ENCODE measurements at regions not wholly inside any gene's neighbourhood (a gene's known extent, or its start where the extent isn't known, plus 50 kb on each side); places are given as distances from the start of the nearest gene placed in this dataset.

- DNase-seq (ENCODE audit: low read depth, low spot score), result no peak
- in situ Hi-C loops (cut with HindIII; ENCODE audit: low pct_unique_long_range_greater_than_20kb, low sequenced_read_pairs), result no loop called here
These were observed 127.5 kb upstream of the POU5F2 start for GRCh38 chr5:93868851-93869250.

GRCh38 chr5:93850311-93850710 is 108.9 kb upstream of the POU5F2 start:
- DNase-seq (ENCODE audit: low read depth, low spot score), result no peak
- in situ Hi-C loops (cut with HindIII; ENCODE audit: low pct_unique_long_range_greater_than_20kb, low sequenced_read_pairs), result no loop called here

GRCh38 chr5:93845376-93845775 is 104.0 kb upstream of the POU5F2 start:
- in situ Hi-C loops (cut with HindIII; ENCODE audit: low pct_unique_long_range_greater_than_20kb, low sequenced_read_pairs), result no loop called here
- DNase-seq (ENCODE audit: low read depth, low spot score), result no peak

DNA sequence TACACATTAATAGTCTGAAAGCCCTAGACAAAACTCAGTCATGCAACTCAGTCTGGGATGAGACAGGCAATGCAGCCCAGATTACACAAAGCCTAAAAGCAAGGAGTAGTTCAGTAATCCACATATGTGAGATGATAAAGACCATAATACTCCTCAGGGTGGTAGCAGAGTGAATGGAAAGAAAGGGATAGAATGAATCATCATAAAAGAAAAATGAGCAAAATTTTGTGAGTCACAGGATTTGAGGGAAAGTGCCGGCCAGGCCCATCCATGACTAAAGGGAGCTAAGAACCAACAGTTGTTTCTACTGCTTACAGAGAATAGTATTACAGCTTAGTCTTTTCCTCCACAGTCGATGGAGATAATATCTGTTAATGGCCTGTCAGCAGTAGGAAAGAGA is 90.0 kb upstream of the POU5F2 start:
- in situ Hi-C loops (cut with HindIII; ENCODE audit: low pct_unique_long_range_greater_than_20kb, low sequenced_read_pairs), result no loop called here

DNA sequence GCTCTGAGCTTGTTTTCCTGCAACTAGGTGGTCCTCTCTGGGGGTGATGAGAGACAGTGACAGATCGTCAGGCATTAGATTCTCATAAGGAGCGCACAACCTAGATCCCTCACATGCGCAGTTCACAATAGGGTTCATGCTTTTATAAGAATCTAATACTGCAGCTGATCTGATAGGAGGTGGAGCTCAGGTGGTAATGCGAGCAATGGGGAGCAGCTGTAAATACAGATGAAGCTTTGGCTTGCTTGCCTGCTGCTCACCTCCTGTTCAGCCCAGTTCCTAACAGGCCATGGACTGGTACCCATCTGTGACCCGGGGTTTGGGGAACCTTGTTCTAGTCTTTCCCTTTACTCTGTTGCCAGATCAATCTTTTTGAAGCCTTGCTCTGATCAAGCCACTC is 89.5 kb upstream of the POU5F2 start:
- in situ Hi-C loops (cut with HindIII; ENCODE audit: low pct_unique_long_range_greater_than_20kb, low sequenced_read_pairs), result no loop called here
- DNase-seq (ENCODE audit: low read depth, low spot score), result no peak

More for the DNA sequence above, 90.0 kb upstream of the POU5F2 start:
- DNase-seq (ENCODE audit: low read depth, low spot score), result no peak

GRCh38 chr5:93829346-93829745 is 87.9 kb upstream of the POU5F2 start:
- no peak for DNase-seq (ENCODE audit: low read depth, low spot score)
- in situ Hi-C loops (cut with HindIII; ENCODE audit: low pct_unique_long_range_greater_than_20kb, low sequenced_read_pairs), result no loop called here

DNA sequence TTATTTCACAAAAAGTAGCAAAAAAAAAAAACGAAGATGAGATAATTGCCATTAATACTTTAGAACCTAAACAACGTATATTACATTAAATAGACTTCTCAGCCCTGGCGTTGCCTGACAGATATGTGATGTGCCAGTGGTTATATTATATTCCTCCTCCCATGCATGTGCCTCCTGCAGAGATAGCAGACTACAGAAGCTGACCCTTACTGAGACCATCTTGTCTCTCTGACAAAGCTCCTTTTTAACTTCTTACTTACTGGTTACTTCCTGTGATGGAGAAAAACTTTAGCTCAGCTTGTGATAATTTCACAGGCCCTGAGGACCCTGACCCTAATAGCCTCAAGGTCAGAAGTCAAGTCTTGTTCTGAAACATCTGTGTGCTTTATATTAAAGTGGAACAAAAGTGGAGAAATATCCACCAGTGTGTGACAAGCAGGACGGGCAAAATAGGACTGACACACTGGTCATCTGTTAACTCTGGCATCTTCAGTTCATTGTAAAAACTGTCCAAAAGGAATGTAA is 80.6 kb upstream of the POU5F2 start:
- DNase-seq (ENCODE audit: low read depth, low spot score), result no peak
- in situ Hi-C loops (cut with HindIII; ENCODE audit: low pct_unique_long_range_greater_than_20kb, low sequenced_read_pairs), result loop anchor here (25.0 kb wide), 1 partner anchor 210 kb away; no protein-coding TSS in a partner anchor

DNA sequence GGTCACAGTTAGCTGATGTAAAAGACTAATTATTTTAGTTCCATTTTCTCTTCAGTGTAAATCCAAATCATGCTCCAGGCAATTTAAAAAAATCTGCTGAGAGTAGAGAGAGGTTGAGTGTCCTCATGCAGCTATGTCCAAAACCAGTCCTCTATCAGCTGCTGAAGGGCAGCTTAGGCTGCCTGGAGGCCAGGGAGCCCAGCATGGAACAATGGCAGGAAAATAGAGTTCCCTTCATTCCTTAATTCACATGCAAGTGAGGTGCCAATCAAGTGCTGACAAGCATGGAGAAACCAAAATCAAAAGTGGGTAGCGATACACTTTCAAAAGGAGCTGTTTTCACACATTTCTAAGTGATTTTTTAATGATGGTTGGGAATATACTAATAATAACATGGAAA is 78.3 kb upstream of the POU5F2 start:
- in situ Hi-C loops (cut with HindIII; ENCODE audit: low pct_unique_long_range_greater_than_20kb, low sequenced_read_pairs), result loop anchor here (25.0 kb wide), 1 partner anchor 207 kb away; no protein-coding TSS in a partner anchor
- DNase-seq (ENCODE audit: low read depth, low spot score), result no peak

GRCh38 chr5:93810780-93811179 is 69.4 kb upstream of the POU5F2 start:
- in situ Hi-C loops (cut with HindIII; ENCODE audit: low pct_unique_long_range_greater_than_20kb, low sequenced_read_pairs), result loop anchor here (25.0 kb wide), 1 partner anchor 198 kb away; no protein-coding TSS in a partner anchor
- DNase-seq (ENCODE audit: low read depth, low spot score), result no peak

DNA sequence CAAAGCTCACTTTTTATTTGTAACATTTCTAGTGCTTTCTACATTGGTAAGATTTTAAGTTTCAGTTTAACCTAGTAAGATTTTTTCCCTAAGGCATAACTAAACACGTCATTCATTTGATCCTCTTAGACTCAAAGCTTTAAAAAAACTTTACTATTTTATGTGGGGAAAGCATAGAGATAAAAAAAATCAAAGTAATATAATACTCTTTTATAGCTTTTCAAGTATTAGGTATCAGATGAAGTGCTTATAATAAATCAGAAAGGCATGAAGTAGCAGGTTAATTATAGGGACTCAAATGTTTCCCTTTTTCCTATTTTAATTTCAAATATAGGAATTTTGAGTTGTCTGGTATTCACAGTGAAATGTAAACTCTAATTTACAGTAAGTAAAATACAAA is 68.0 kb upstream of the POU5F2 start:
- no peak for DNase-seq (ENCODE audit: low read depth, low spot score)
- in situ Hi-C loops (cut with HindIII; ENCODE audit: low pct_unique_long_range_greater_than_20kb, low sequenced_read_pairs), result loop anchor here (25.0 kb wide), 1 partner anchor 197 kb away; no protein-coding TSS in a partner anchor

DNA sequence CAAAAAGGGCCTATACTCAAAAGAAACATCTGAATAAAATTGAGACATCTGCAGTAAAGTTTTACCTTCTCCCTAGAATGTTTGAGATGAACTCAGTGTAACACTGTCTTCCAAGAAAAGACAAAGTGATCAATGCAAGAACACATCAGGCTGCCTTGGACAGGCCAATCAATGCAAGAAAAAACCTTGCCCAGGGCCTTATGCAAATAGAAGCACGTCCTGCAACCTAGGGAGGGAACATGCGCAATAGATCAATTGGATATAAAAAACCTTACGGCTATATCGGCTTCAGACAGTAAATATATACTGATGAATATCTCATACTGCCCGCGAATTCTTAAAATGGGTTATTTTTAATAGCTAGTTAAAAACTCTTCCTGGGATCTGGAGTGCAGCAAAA is 66.4 kb upstream of the POU5F2 start:
- no peak for DNase-seq (ENCODE audit: low read depth, low spot score)
- in situ Hi-C loops (cut with HindIII; ENCODE audit: low pct_unique_long_range_greater_than_20kb, low sequenced_read_pairs), result loop anchor here (25.0 kb wide), 1 partner anchor 196 kb away; no protein-coding TSS in a partner anchor

GRCh38 chr5:93805616-93806379 is 64.4 kb upstream of the POU5F2 start:
- in situ Hi-C loops (cut with HindIII; ENCODE audit: low pct_unique_long_range_greater_than_20kb, low sequenced_read_pairs), result loop anchor here (25.0 kb wide), 1 partner anchor 193 kb away; no protein-coding TSS in a partner anchor
- no peak for DNase-seq (ENCODE audit: low read depth, low spot score)

DNA sequence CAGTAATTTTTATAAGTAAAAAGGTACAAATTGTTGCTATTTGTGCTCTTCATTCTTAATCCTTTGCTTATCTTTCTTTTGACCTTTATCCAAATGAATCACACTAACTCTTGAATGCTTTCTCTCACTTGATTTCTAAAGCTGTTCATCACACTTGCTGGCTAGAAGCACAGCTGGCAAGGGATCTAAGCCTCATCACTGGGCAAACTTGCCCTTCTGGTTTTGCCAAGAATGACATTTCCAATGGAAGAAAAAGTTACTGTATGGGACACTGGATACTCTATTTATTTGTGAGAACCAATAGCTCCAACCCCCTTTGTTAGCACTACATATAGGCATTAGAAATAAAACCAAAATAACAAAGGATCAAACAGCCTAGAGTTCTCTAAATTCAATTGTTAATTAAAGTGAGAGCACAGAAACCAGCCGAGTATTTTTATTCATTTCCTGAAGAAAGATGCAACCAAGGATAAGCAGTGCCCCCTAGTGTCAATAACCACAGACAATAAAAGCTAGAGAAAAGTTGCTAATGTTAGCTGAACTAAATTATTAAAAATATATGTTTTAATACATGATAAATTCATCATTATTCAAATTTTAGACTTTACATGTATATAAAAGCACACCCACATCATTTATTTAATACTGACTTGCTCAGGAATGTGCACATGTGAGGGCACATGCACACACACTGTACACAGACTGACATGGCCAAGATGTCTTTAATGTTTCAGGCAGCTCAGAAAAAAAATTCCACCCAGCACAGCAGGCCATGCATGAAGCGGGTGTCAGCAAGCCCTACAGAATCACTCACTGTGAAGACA is 59.8 kb upstream of the POU5F2 start:
- in situ Hi-C loops (cut with HindIII; ENCODE audit: low pct_unique_long_range_greater_than_20kb, low sequenced_read_pairs), result loop anchor here (25.0 kb wide), 1 partner anchor 189 kb away; no protein-coding TSS in a partner anchor
- peak; percentile 68 for DNase-seq (ENCODE audit: low read depth, low spot score)

DNA sequence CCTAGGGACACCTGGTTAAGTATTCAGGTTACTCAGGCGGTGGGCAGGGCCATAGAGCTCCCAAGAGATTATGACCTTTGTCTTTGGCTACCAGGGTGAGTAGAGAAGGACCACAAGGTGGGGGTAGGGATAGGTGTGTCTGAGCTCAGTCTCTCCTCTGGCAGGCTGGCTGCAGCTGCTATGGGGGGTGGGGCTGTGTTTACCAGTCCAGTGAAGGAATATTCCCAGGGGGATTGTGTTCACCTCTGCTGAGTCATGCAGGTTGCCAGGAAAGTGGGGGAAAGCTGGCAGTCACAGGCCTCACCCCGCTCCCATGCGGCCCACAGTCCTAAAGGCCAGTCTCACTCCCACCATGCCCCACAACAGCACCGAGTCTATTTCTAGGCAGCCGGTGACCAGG is 53.6 kb upstream of the POU5F2 start:
- no peak for DNase-seq (ENCODE audit: low read depth, low spot score)
- in situ Hi-C loops (cut with HindIII; ENCODE audit: low pct_unique_long_range_greater_than_20kb, low sequenced_read_pairs), result no loop called here

GRCh38 chr5:93793159-93793781 is 51.9 kb upstream of the POU5F2 start:
- in situ Hi-C loops (cut with HindIII; ENCODE audit: low pct_unique_long_range_greater_than_20kb, low sequenced_read_pairs), result no loop called here
- no peak for DNase-seq (ENCODE audit: low read depth, low spot score)

- in situ Hi-C loops (cut with HindIII; ENCODE audit: low pct_unique_long_range_greater_than_20kb, low sequenced_read_pairs), result no loop called here
- DNase-seq (ENCODE audit: low read depth, low spot score), result peak; percentile 41
These were observed 50.1 kb upstream of the POU5F2 start for GRCh38 chr5:93791518-93791972.
